H9 (cell line): ENCODE measurements at regions not wholly inside any gene's neighbourhood (a gene's known extent, or its start where the extent isn't known, plus 50 kb on each side); places are given as distances from the start of the nearest gene placed in this dataset.

Experiments used
- DNase-seq: peaks from one replicate; pipeline ENCODE4 v3.0.0-alpha.2; 2017
- H2AFZ ChIP-seq: one replicate; pipeline ENCODE4 v1.6.1; 2013; ENCODE audit warnings: mild to moderate bottlenecking, low read length, control low read depth, moderate library complexity
- H2AK5ac ChIP-seq: 2 replicates; pipeline ENCODE4 v1.6.1; 2013; ENCODE audit warnings: low read length, control low read depth, mixed read lengths; ENCODE audit not compliant: insufficient read length
- H2BK120ac ChIP-seq: one replicate; pipeline ENCODE4 v1.6.1; 2013; ENCODE audit warnings: low read depth, mild to moderate bottlenecking, low read length, control low read depth, inconsistent platforms; ENCODE audit not compliant: poor library complexity, severe bottlenecking
- H2BK12ac ChIP-seq: 2 replicates; pipeline ENCODE4 v1.6.1; 2013; ENCODE audit warnings: low read length, control low read depth, mixed read lengths, low read depth; ENCODE audit not compliant: insufficient read length
- H2BK15ac ChIP-seq: 2 replicates; pipeline ENCODE4 v1.6.1; 2013; ENCODE audit warnings: low read depth, low read length, control low read depth
- H2BK20ac ChIP-seq: one replicate; pipeline ENCODE4 v1.6.1; 2013; ENCODE audit warnings: low read depth, mild to moderate bottlenecking, low read length, control low read depth, inconsistent platforms; ENCODE audit not compliant: poor library complexity, severe bottlenecking
- H2BK5ac ChIP-seq: 2 replicates; pipeline ENCODE4 v1.6.1; 2013; ENCODE audit warnings: low read length, control low read depth, mixed read lengths; ENCODE audit not compliant: insufficient read length
- H3K14ac ChIP-seq: 2 replicates; pipeline ENCODE4 v1.6.1; 2013; ENCODE audit warnings: low read length, control low read depth; ENCODE audit not compliant: insufficient read depth
- H3K18ac ChIP-seq: 2 replicates; pipeline ENCODE4 v1.6.1; 2013; ENCODE audit warnings: low read depth, mild to moderate bottlenecking, mixed read lengths, low read length, control low read depth; ENCODE audit not compliant: insufficient read length
- H3K23ac ChIP-seq: 2 replicates; pipeline ENCODE4 v1.6.1; 2013; ENCODE audit warnings: low read length, control low read depth, mixed read lengths, low read depth; ENCODE audit not compliant: insufficient read length
- H3K23me2 ChIP-seq: 2 replicates; pipeline ENCODE4 v1.6.1; 2013; ENCODE audit warnings: low read depth, mild to moderate bottlenecking, mixed read lengths, low read length, control low read depth; ENCODE audit not compliant: insufficient read length, poor library complexity, severe bottlenecking
- H3K27ac ChIP-seq: 2 replicates; pipeline ENCODE4 v1.5.1; 2013; ENCODE audit warnings: low read length, control low read depth, mixed read lengths, low read depth; ENCODE audit not compliant: insufficient read length
- H3K27me3 ChIP-seq: 2 replicates; pipeline ENCODE4 v1.6.1; 2013; ENCODE audit warnings: low read length, control low read depth, inconsistent platforms; ENCODE audit not compliant: insufficient read depth
- H3K4ac ChIP-seq: 2 replicates; pipeline ENCODE4 v1.6.1; 2013; ENCODE audit warnings: low read depth, mild to moderate bottlenecking, control low read depth, inconsistent platforms, low read length, moderate library complexity
- H3K4me1 ChIP-seq: 2 replicates; pipeline ENCODE4 v1.6.1; 2013; ENCODE audit warnings: low read length, control low read depth, inconsistent platforms; ENCODE audit not compliant: insufficient read depth
- H3K4me2 ChIP-seq: 2 replicates; pipeline ENCODE4 v1.6.1; 2013; ENCODE audit warnings: low read length, control low read depth, mixed read lengths; ENCODE audit not compliant: insufficient read length, insufficient read depth
- H3K56ac ChIP-seq: 2 replicates; pipeline ENCODE4 v1.6.1; 2013; ENCODE audit warnings: low read depth, mild to moderate bottlenecking, mixed read lengths, low read length, control low read depth; ENCODE audit not compliant: insufficient read length
- H3K79me1 ChIP-seq: 2 replicates; pipeline ENCODE4 v1.6.1; 2013; ENCODE audit warnings: low read depth, mild to moderate bottlenecking, moderate library complexity, low read length, control low read depth, inconsistent platforms; ENCODE audit not compliant: insufficient read depth, poor library complexity, severe bottlenecking
- H3K79me2 ChIP-seq: 2 replicates; pipeline ENCODE4 v1.6.1; 2013; ENCODE audit warnings: low read length, control low read depth, inconsistent platforms; ENCODE audit not compliant: insufficient read depth
- H3K9ac ChIP-seq: 2 replicates; pipeline ENCODE4 v1.6.1; 2013; ENCODE audit warnings: low read length, control low read depth, mixed read lengths; ENCODE audit not compliant: insufficient read length; ENCODE audit errors: extremely low read depth
- H3K9me3 ChIP-seq: one replicate; pipeline ENCODE4 v1.6.1; 2013; ENCODE audit warnings: low read depth, low read length, inconsistent platforms; ENCODE audit not compliant: control insufficient read depth
- H3T11ph ChIP-seq: one replicate; pipeline ENCODE4 v1.6.1; 2013; ENCODE audit warnings: mild to moderate bottlenecking, low read length, control low read depth, inconsistent platforms
- H4K20me1 ChIP-seq: one replicate; pipeline ENCODE4 v1.6.1; 2013; ENCODE audit not compliant: control insufficient read depth, insufficient read length, insufficient read depth
- H4K5ac ChIP-seq: 2 replicates; pipeline ENCODE4 v1.6.1; 2013; ENCODE audit warnings: low read depth, mild to moderate bottlenecking, mixed read lengths, low read length, control low read depth; ENCODE audit not compliant: insufficient read length
- H4K8ac ChIP-seq: replicated peaks from 2 replicates; pipeline ENCODE4 v1.6.1; 2013; ENCODE audit warnings: low read length, control low read depth, mixed read lengths, low read depth; ENCODE audit not compliant: insufficient read length
- H4K91ac ChIP-seq: 2 replicates; pipeline ENCODE4 v1.6.1; 2013; ENCODE audit warnings: low read depth, mild to moderate bottlenecking, moderate library complexity, mixed read lengths, low read length, control low read depth; ENCODE audit not compliant: insufficient read length
- H3K27ac Mint-ChIP-seq, 3 experiments: 2 replicates in 2 of 3; 3 replicates in 1 of 3; pipeline ENCODE4 v1.8.0; 2020 to 2021; ENCODE audit warnings: mixed read lengths in 3 of 3, mild to moderate bottlenecking in 1 of 3, moderate library complexity in 1 of 3
- H3K27me3 Mint-ChIP-seq: 2 replicates; pipeline ENCODE4 v1.8.0; 2021; ENCODE audit warnings: low read depth, mild to moderate bottlenecking, moderate library complexity, mixed read lengths
- H3K36me3 Mint-ChIP-seq, 3 experiments: 2 replicates in 2 of 3; 3 replicates in 1 of 3; pipeline ENCODE4 v1.8.0; 2020 to 2021; ENCODE audit warnings: low read depth in 3 of 3, mixed read lengths in 3 of 3; ENCODE audit not compliant: insufficient read depth in 1 of 3
- H3K4me1 Mint-ChIP-seq, 2 experiments: 2 replicates each; pipeline ENCODE4 v1.8.0; 2020; ENCODE audit warnings: mixed read lengths in 2 of 2
- H3K4me3 Mint-ChIP-seq, 2 experiments: 2 replicates in 1 of 2; 3 replicates in 1 of 2; pipeline ENCODE4 v1.8.0; 2020 to 2021; ENCODE audit warnings: mild to moderate bottlenecking in 2 of 2, mixed read lengths in 2 of 2, moderate library complexity in 1 of 2
- H3K9me3 Mint-ChIP-seq, 2 experiments: 2 replicates in 1 of 2; 3 replicates in 1 of 2; pipeline ENCODE4 v1.8.0; 2020; ENCODE audit warnings: mild to moderate bottlenecking in 2 of 2, mixed read lengths in 2 of 2, moderate library complexity in 1 of 2
- WGBS: extraction: QIAGEN DNeasy Blood & Tissue Kit; methylation state at CpG from one replicate; pipeline ENCODE4 v1.1.7; 2013; ENCODE audit warnings: missing lambda C conversion rate, low lambda C conversion rate, mixed read lengths; ENCODE audit not compliant: insufficient read length; ENCODE audit errors: extremely low coverage; 5-methylcytosine and 5-hydroxymethylcytosine counted together
- TF ChIP-seq, protein P1 (sequence below): fragments of 200-600 bp; sonication (generic); conservative IDR thresholded peaks from 3 replicates; pipeline ENCODE4 v1.8.0; 2021; ENCODE audit warnings: antibody characterized with exemption, mild to moderate bottlenecking

DNA sequence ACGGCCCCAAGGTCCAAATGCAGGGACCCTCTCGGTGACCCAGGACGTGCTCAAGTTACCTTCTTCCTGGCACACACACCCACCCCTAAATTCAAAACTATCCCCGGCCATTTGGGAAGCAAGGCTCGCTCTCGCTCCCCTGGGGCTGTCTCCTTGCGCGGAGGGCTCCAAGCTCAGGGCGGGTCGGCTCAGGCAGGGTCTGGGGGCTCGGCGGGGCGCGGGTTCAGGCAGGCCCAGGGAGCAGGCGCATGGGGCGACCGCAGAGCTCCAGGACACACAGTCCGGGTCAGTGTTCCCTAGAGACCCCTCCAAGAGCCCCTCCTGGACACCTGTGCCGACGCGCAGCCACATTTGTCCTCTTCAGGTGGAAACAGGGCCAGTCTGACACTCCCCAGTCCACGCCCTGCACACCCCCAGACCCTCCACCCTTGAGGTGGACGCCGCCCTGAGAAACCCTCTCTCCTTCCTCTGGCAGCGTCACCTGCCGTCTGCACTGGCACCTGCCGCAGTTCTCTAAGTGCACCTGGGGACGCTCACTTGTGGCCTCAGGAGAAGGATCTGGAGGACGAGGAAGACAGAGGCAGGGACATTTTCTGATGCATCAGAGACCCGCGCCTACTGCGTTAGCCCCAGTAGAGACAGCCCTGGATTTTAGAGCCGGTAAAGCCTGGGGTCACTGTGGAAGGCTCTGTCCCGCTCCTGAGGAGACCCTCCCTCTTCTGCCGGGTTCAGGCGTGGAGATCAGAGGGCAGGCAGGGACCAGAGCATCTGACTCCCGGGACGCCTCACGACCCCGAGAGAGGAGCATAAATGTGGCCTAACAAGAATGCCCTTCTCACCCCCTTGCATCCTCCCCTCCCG lies 138.8 kb downstream of the TWIST2 start:
- no peak overlapping the region for H4K91ac ChIP-seq
- H3K23ac ChIP-seq, result no peak overlapping the region
- no peak overlapping the region for H2AK5ac ChIP-seq
- H3K79me2 ChIP-seq, result no peaks in the 10 kb centered on the region
- no peak overlapping the region for H3K4me2 ChIP-seq
- no peak overlapping the region for H2BK15ac ChIP-seq
- peaks cover 0 to 4% (median 3%) of the 10 kb centered on the region in 3 experiments; a peak in 4 of 7 replicates for H3K36me3 Mint-ChIP-seq
- H3K18ac ChIP-seq, result no peak overlapping the region
- no peaks in the 10 kb centered on the region for H3K27me3 ChIP-seq
- no peaks in the 10 kb centered on the region for H3K4me1 ChIP-seq
- no CpG with 5 or more reads among the region's 41 CpGs for WGBS
- no peak for DNase-seq
- no peak overlapping the region for H2BK12ac ChIP-seq
- no peak overlapping the region; a peak in 1 of 7 replicates for H3K27ac Mint-ChIP-seq
- no peaks in the 10 kb centered on the region for H3K79me1 ChIP-seq
- peaks cover 5 to 8% of the 10 kb centered on the region in 2 experiments for H3K4me1 Mint-ChIP-seq
- no peak overlapping the region for H3T11ph ChIP-seq
- H3K4me3 Mint-ChIP-seq, result no peak overlapping the region
- H3K27ac ChIP-seq, result no peak overlapping the region
- H2BK5ac ChIP-seq, result no peak overlapping the region
- peaks cover 7% of the 10 kb centered on the region for H3K27me3 Mint-ChIP-seq
- H3K4ac ChIP-seq, result no peak overlapping the region
- H3K9me3 Mint-ChIP-seq, result peaks cover 0 to 2% of the 10 kb centered on the region in 2 experiments; a peak in 4 of 5 replicates
- H2BK20ac ChIP-seq, result no peak overlapping the region
- no peak overlapping the region for H3K56ac ChIP-seq
- H3K9me3 ChIP-seq, result no peaks in the 10 kb centered on the region
- H4K20me1 ChIP-seq, result no peaks in the 10 kb centered on the region
- no peak overlapping the region for H4K8ac ChIP-seq
- H2AFZ ChIP-seq, result no peak overlapping the region
- H3K9ac ChIP-seq, result no peak overlapping the region
- H3K14ac ChIP-seq, result no peak overlapping the region
- no peak overlapping the region for H2BK120ac ChIP-seq
- H4K5ac ChIP-seq, result no peak overlapping the region
- TF ChIP-seq, protein P1, sequence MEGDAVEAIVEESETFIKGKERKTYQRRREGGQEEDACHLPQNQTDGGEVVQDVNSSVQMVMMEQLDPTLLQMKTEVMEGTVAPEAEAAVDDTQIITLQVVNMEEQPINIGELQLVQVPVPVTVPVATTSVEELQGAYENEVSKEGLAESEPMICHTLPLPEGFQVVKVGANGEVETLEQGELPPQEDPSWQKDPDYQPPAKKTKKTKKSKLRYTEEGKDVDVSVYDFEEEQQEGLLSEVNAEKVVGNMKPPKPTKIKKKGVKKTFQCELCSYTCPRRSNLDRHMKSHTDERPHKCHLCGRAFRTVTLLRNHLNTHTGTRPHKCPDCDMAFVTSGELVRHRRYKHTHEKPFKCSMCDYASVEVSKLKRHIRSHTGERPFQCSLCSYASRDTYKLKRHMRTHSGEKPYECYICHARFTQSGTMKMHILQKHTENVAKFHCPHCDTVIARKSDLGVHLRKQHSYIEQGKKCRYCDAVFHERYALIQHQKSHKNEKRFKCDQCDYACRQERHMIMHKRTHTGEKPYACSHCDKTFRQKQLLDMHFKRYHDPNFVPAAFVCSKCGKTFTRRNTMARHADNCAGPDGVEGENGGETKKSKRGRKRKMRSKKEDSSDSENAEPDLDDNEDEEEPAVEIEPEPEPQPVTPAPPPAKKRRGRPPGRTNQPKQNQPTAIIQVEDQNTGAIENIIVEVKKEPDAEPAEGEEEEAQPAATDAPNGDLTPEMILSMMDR, result no peak
- H3K23me2 ChIP-seq, result no peaks in the 10 kb centered on the region
